ENCODE measurements at regions not wholly inside any gene's neighbourhood (a gene's known extent, or its start where the extent isn't known, plus 50 kb on each side); places are given as distances from the start of the nearest gene placed in this dataset.

GRCh38 chr6:94270091-94270948 lies 851.0 kb upstream of the EPHA7 start:
- Histone ChIP-seq H3K36me3 (no peaks in the 10 kb centered on the region), H3K9me3 (no peaks in the 10 kb centered on the region), H3K27ac (no peak overlapping the region), H3K4me1 (no peaks in the 10 kb centered on the region), H3K27me3 (no peaks in the 10 kb centered on the region), H3K4me3 (no peak overlapping the region)
- TF ChIP-seq CTCF (IDR thresholded peaks at IDR 0.05), result no peak
- no peak for TF ChIP-seq POLR2A (IDR thresholded peaks at IDR 0.05)
- TF ChIP-seq POLR2AphosphoS5 (IDR thresholded peaks at IDR 0.05; ENCODE audit: insufficient read depth in 1 of 2, low read depth in 1 of 2), result no peak
- intact Hi-C loops (cut with DNase I), result no loop called here
- no peak for DNase-seq (ENCODE audit: extremely low spot score in 2 of 2)

DNA sequence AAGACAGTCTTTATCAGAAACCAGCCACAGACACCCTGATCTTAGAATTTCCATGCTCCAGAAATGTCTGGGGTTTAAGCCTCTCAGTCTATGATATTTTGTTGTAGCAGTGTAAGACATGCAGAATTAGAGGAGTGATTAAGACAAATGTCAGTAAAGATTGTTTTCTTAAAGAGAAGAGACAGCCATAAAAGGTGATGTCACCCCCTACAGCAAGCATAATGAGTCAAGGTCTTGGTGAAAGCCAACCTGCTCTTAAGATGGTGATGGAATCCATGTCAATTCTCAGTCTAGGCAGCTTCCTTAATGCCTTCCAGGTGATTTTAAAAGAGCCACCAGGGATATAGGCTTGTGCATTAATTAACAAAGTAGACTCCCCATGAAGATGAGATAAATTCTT lies 849.9 kb upstream of the EPHA7 start:
- Histone ChIP-seq H3K27ac (no peak overlapping the region), H3K4me1 (no peaks in the 10 kb centered on the region), H3K27me3 (no peaks in the 10 kb centered on the region), H3K36me3 (no peaks in the 10 kb centered on the region), H3K9me3 (no peaks in the 10 kb centered on the region), H3K4me3 (no peak overlapping the region)
- intact Hi-C loops (cut with DNase I), result no loop called here
- DNase-seq (ENCODE audit: extremely low spot score in 2 of 2), result no peak
- TF ChIP-seq POLR2AphosphoS5 (IDR thresholded peaks at IDR 0.05; ENCODE audit: insufficient read depth in 1 of 2, low read depth in 1 of 2), result no peak
- TF ChIP-seq CTCF (IDR thresholded peaks at IDR 0.05), result no peak
- TF ChIP-seq POLR2A (IDR thresholded peaks at IDR 0.05), result no peak

DNA sequence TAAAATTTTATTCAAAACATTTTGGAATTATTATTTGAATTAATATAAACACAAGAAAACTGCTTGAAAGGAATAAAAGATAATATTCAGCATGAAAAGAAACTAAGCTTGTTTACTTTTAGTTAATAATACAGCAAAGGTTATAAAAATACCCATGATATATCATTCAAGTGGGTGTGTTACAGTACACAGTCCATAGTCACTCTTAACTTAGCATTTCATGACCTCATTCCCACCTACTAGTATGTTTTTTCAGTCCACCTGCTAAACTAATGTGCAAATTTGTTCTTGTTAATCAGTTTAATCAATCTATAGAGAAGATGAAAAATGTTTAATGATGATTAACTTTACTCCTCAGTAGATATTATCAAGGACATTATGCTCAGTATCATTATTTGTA lies 841.4 kb upstream of the EPHA7 start:
- intact Hi-C loops (cut with DNase I), result no loop called here
- DNase-seq (ENCODE audit: extremely low spot score in 2 of 2), result no peak
- Histone ChIP-seq H3K4me1 (no peaks in the 10 kb centered on the region), H3K36me3 (no peaks in the 10 kb centered on the region), H3K27ac (no peak overlapping the region), H3K27me3 (no peaks in the 10 kb centered on the region), H3K4me3 (no peak overlapping the region), H3K9me3 (no peaks in the 10 kb centered on the region)
- TF ChIP-seq POLR2A (IDR thresholded peaks at IDR 0.05) (no peak), CTCF (IDR thresholded peaks at IDR 0.05) (no peak), POLR2AphosphoS5 (IDR thresholded peaks at IDR 0.05; ENCODE audit: insufficient read depth in 1 of 2, low read depth in 1 of 2) (no peak)

DNA sequence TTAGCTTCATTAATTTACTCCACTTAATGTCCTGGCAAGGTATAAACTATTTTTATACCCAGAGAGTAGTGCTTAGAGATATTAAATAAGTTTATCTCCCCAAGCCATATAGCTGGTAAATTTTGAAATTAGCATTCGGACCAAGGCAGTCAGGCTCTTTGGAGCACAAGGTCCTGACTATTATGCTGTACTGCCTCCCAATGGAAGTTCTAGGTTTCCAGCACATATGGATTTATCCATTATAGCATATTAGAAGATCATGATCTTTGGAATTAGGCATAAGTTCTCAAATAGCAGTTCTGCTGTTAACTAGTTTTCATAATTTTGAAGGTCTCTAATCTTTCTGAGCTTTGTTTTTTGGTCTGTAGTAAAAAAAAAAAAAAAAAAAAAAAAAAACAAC lies 835.3 kb upstream of the EPHA7 start:
- TF ChIP-seq CTCF (IDR thresholded peaks at IDR 0.05), result no peak
- no peak for TF ChIP-seq POLR2AphosphoS5 (IDR thresholded peaks at IDR 0.05; ENCODE audit: insufficient read depth in 1 of 2, low read depth in 1 of 2)
- no peak for TF ChIP-seq POLR2A (IDR thresholded peaks at IDR 0.05)
- H3K27ac ChIP-seq, result no peak overlapping the region
- intact Hi-C loops (cut with DNase I), result no loop called here

GRCh38 chr6:94251878-94252277 lies 832.5 kb upstream of the EPHA7 start:
- TF ChIP-seq POLR2A (IDR thresholded peaks at IDR 0.05) (no peak), CTCF (IDR thresholded peaks at IDR 0.05) (no peak), POLR2AphosphoS5 (IDR thresholded peaks at IDR 0.05; ENCODE audit: insufficient read depth in 1 of 2, low read depth in 1 of 2) (no peak)
- DNase-seq (ENCODE audit: extremely low spot score in 2 of 2), result no peak
- Histone ChIP-seq H3K27me3 (no peaks in the 10 kb centered on the region), H3K27ac (no peak overlapping the region), H3K4me1 (no peaks in the 10 kb centered on the region), H3K36me3 (no peaks in the 10 kb centered on the region), H3K4me3 (no peak overlapping the region), H3K9me3 (no peaks in the 10 kb centered on the region)
- intact Hi-C loops (cut with DNase I), result no loop called here

More for the DNA sequence above, 835.3 kb upstream of the EPHA7 start:
- Histone ChIP-seq H3K4me3 (no peak overlapping the region), H3K9me3 (no peaks in the 10 kb centered on the region), H3K4me1 (no peaks in the 10 kb centered on the region), H3K36me3 (no peaks in the 10 kb centered on the region), H3K27me3 (no peaks in the 10 kb centered on the region)
- DNase-seq (ENCODE audit: extremely low spot score in 2 of 2), result no peak
